OCI-LY7 (cell line): ENCODE measurements at regions not wholly inside any gene's neighbourhood (a gene's known extent, or its start where the extent isn't known, plus 50 kb on each side); places are given as distances from the start of the nearest gene placed in this dataset.

Source experiments
- CTCF ChIP-seq: fragments of 200-600 bp; sonication (generic); conservative IDR thresholded peaks from 2 replicates; pipeline ENCODE4 v1.5.1; 2014; ENCODE audit warnings: mild to moderate bottlenecking, antibody characterized with exemption, low read length, moderate library complexity, mixed read lengths
- EZH2phosphoT487 ChIP-seq: fragments of 200-600 bp; sonication (generic); IDR thresholded peaks from 2 replicates; pipeline ENCODE4 v1.6.1; 2018; ENCODE audit warnings: low read depth, borderline replicate concordance, mild to moderate bottlenecking, mixed run types, antibody characterized with exemption, low read length, moderate library complexity, mixed read lengths

- no peak for TF ChIP-seq CTCF
- no peak for TF ChIP-seq EZH2phosphoT487
These were observed 275.4 kb upstream of the LRRC3B start for GRCh38 chr3:26347150-26347549.
